CD4-positive, alpha-beta memory T cell (primary cell): ENCODE measurements at regions not wholly inside any gene's neighbourhood (a gene's known extent, or its start where the extent isn't known, plus 50 kb on each side); places are given as distances from the start of the nearest gene placed in this dataset.

Experiments
- CTCF ChIA-PET: fragments of 350-600 bp; sonication (Branson Sonifier 250); formaldehyde crosslinking; loops from one replicate; lab custom pipeline; 2021; ENCODE audit warnings: inconsistent platforms; ENCODE audit not compliant: partially characterized antibody; lab: Charles Lee
- POLR2A ChIA-PET: fragments of 350-600 bp; sonication (Branson Sonifier 250); formaldehyde crosslinking; loops from one replicate; lab custom pipeline; 2021; ENCODE audit not compliant: partially characterized antibody; lab: Charles Lee
- DNase-seq, 5 donors: peaks; one replicate each; pipeline versions ENCODE4 v3.0.0 to v3.0.0-alpha.2; 2020 to 2022; ENCODE audit warnings: mixed read lengths in 1 of 5
- H3K27ac ChIP-seq: one replicate; pipeline ENCODE4 v1.7.0; 2013; ENCODE audit warnings: low read depth, low read length
- H3K27me3 ChIP-seq: 2 replicates; pipeline ENCODE4 v1.7.0; 2013; ENCODE audit warnings: mild to moderate bottlenecking, low read length, moderate library complexity; ENCODE audit not compliant: insufficient read depth
- H3K36me3 ChIP-seq: 2 replicates; pipeline ENCODE4 v1.7.0; 2013; ENCODE audit warnings: mild to moderate bottlenecking, low read length, moderate library complexity; ENCODE audit not compliant: insufficient read depth
- H3K4me1 ChIP-seq: 2 replicates; pipeline ENCODE4 v1.7.0; 2013; ENCODE audit warnings: mild to moderate bottlenecking, low read length, moderate library complexity; ENCODE audit not compliant: insufficient read depth
- H3K4me3 ChIP-seq, 2 donors: one replicate each; pipeline ENCODE4 v1.7.0; 2013; ENCODE audit warnings: low read length in 2 of 2, mild to moderate bottlenecking in 1 of 2
- H3K9me3 ChIP-seq, 2 donors: one replicate each; pipeline ENCODE4 v1.7.0; 2013; ENCODE audit warnings: low read length in 2 of 2, control low read depth in 1 of 2; ENCODE audit not compliant: control insufficient read depth in 1 of 2
- H3K27ac Mint-ChIP-seq, 7 donors: one replicate each; pipeline ENCODE4 v1.8.0; 2020 to 2021; ENCODE audit warnings: mixed read lengths in 7 of 7, mild to moderate bottlenecking in 6 of 7, inconsistent platforms in 3 of 7, moderate library complexity in 3 of 7
- H3K27me3 Mint-ChIP-seq, 2 donors: one replicate each; pipeline ENCODE4 v1.8.0; 2020 to 2021; ENCODE audit warnings: mixed read lengths in 2 of 2
- H3K36me3 Mint-ChIP-seq, 2 donors: one replicate each; pipeline ENCODE4 v1.8.0; 2020 to 2021; ENCODE audit warnings: mixed read lengths in 2 of 2, inconsistent platforms in 1 of 2, mild to moderate bottlenecking in 1 of 2
- H3K4me1 Mint-ChIP-seq, 4 donors: one replicate each; pipeline ENCODE4 v1.8.0; 2020 to 2021; ENCODE audit warnings: mixed read lengths in 4 of 4, mild to moderate bottlenecking in 1 of 4
- H3K4me3 Mint-ChIP-seq, 8 donors: one replicate each; pipeline ENCODE4 v1.8.0; 2020 to 2021; ENCODE audit warnings: mixed read lengths in 8 of 8, mild to moderate bottlenecking in 7 of 8, moderate library complexity in 6 of 8, inconsistent platforms in 3 of 8
- H3K9me3 Mint-ChIP-seq, 8 donors: one replicate each; pipeline ENCODE4 v1.8.0; 2020 to 2021; ENCODE audit warnings: mixed read lengths in 8 of 8, mild to moderate bottlenecking in 5 of 8, inconsistent platforms in 3 of 8, moderate library complexity in 1 of 8
- intact Hi-C: fragments of 100-400 bp; cut with micrococcal nuclease; formaldehyde crosslinking; loops from one replicate; pipeline ENCODE4 v1.15.1; 2023

DNA sequence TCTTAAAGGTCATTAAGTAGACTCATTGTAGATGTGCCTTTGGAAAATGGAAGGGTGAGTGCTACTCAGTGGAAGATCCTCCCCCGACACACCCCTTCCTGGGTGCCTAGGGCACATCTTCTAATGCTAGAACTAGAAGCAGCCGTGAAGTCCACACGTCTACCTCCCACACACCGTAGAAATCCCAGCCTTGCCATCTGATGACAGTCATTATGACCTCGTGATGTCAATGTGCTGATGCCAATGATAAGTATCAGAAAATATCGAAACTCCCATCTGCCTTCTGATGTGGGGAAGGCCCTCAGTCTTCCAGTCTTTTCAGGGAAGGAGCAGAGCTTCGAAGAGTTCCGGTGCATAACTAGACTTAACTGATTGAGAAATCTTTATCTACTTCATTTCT is 282.1 kb upstream of the ROPN1 start:
- H3K9me3 Mint-ChIP-seq = peaks cover 0 to 2% (median 0%) of the 10 kb centered on the region in 8 donors
- H3K36me3 Mint-ChIP-seq = no peaks in the 10 kb centered on the region
- ChIA-PET POLR2A (no interaction called here), CTCF (no interaction called here)
- no peak overlapping the region for H3K27ac ChIP-seq
- no peaks in the 10 kb centered on the region for H3K4me1 Mint-ChIP-seq
- no peak overlapping the region for H3K4me3 ChIP-seq
- no peaks in the 10 kb centered on the region for H3K9me3 ChIP-seq
- H3K4me1 ChIP-seq = no peaks in the 10 kb centered on the region
- H3K27ac Mint-ChIP-seq = no peak overlapping the region
- no peaks in the 10 kb centered on the region for H3K36me3 ChIP-seq
- intact Hi-C loops = no loop called here
- H3K27me3 Mint-ChIP-seq = peaks cover 3 to 6% of the 10 kb centered on the region in 2 donors
- no peak overlapping the region for H3K4me3 Mint-ChIP-seq
- no peaks in the 10 kb centered on the region for H3K27me3 ChIP-seq
- DNase-seq = no peak

- ChIA-PET POLR2A (no interaction called here), CTCF (no interaction called here)
- peaks cover 0 to 2% (median 0%) of the 10 kb centered on the region in 8 donors for H3K9me3 Mint-ChIP-seq
- no peak overlapping the region for H3K4me3 Mint-ChIP-seq
- no peaks in the 10 kb centered on the region for H3K36me3 Mint-ChIP-seq
- Histone ChIP-seq H3K9me3 (no peaks in the 10 kb centered on the region), H3K27ac (no peak overlapping the region), H3K36me3 (no peaks in the 10 kb centered on the region), H3K4me1 (no peaks in the 10 kb centered on the region), H3K4me3 (no peak overlapping the region), H3K27me3 (no peaks in the 10 kb centered on the region)
- H3K4me1 Mint-ChIP-seq = no peaks in the 10 kb centered on the region
- H3K27ac Mint-ChIP-seq = no peak overlapping the region
- intact Hi-C loops = no loop called here
- DNase-seq = no peak
- peaks cover 3 to 6% of the 10 kb centered on the region in 2 donors for H3K27me3 Mint-ChIP-seq
Measured at GRCh38 chr3:124275412-124275811, 283.5 kb upstream of the ROPN1 start.

- H3K9me3 ChIP-seq = no peaks in the 10 kb centered on the region
- DNase-seq = no peak
- intact Hi-C loops = no loop called here
- no peak overlapping the region for H3K4me3 ChIP-seq
- H3K4me1 Mint-ChIP-seq = no peaks in the 10 kb centered on the region
- peaks cover 3 to 6% of the 10 kb centered on the region in 2 donors for H3K27me3 Mint-ChIP-seq
- no peak overlapping the region for H3K4me3 Mint-ChIP-seq
- no peaks in the 10 kb centered on the region for H3K4me1 ChIP-seq
- H3K9me3 Mint-ChIP-seq = peaks cover 0 to 2% (median 0%) of the 10 kb centered on the region in 8 donors
- ChIA-PET POLR2A (no interaction called here), CTCF (no interaction called here)
- H3K27me3 ChIP-seq = no peaks in the 10 kb centered on the region
- H3K27ac Mint-ChIP-seq = no peak overlapping the region
- no peaks in the 10 kb centered on the region for H3K36me3 Mint-ChIP-seq
- H3K36me3 ChIP-seq = no peaks in the 10 kb centered on the region
- H3K27ac ChIP-seq = no peak overlapping the region
Measured at GRCh38 chr3:124276133-124276532, 284.2 kb upstream of the ROPN1 start.

- H3K4me3 ChIP-seq = no peak overlapping the region
- H3K9me3 ChIP-seq = no peaks in the 10 kb centered on the region
- Mint-ChIP-seq H3K36me3 (no peaks in the 10 kb centered on the region), H3K27ac (no peak overlapping the region), H3K9me3 (peaks cover 0 to 4% (median 0%) of the 10 kb centered on the region in 8 donors), H3K4me3 (no peak overlapping the region), H3K4me1 (no peaks in the 10 kb centered on the region), H3K27me3 (peaks cover 4 to 6% of the 10 kb centered on the region in 2 donors)
- H3K4me1 ChIP-seq = no peaks in the 10 kb centered on the region
- CTCF ChIA-PET = no interaction called here
- no peaks in the 10 kb centered on the region for H3K27me3 ChIP-seq
- POLR2A ChIA-PET = no interaction called here
- no peak for DNase-seq
- intact Hi-C loops = no loop called here
- H3K27ac ChIP-seq = no peak overlapping the region
- no peaks in the 10 kb centered on the region for H3K36me3 ChIP-seq
Measured at GRCh38 chr3:124276539-124277143, 284.7 kb upstream of the ROPN1 start.

- CTCF ChIA-PET = no interaction called here
- no peaks in the 10 kb centered on the region for H3K36me3 Mint-ChIP-seq
- no peak overlapping the region for H3K27ac Mint-ChIP-seq
Measured at GRCh38 chr3:124277144-124277890, 285.4 kb upstream of the ROPN1 start.

GRCh38 chr3:124281453-124282316 is 289.8 kb upstream of the ROPN1 start:
- Mint-ChIP-seq H3K4me3 (no peak overlapping the region), H3K27me3 (peaks cover 1 to 3% of the 10 kb centered on the region in 2 donors), H3K36me3 (no peaks in the 10 kb centered on the region), H3K9me3 (peaks cover 0 to 6% (median 0%) of the 10 kb centered on the region in 8 donors), H3K4me1 (peaks cover 0 to 1% (median 0%) of the 10 kb centered on the region in 4 donors), H3K27ac (no peak overlapping the region)
- no peak overlapping the region for H3K4me3 ChIP-seq
- no peaks in the 10 kb centered on the region for H3K36me3 ChIP-seq
- POLR2A ChIA-PET = no interaction called here
- intact Hi-C loops = no loop called here
- no peak for DNase-seq
- no peaks in the 10 kb centered on the region for H3K4me1 ChIP-seq
- no peaks in the 10 kb centered on the region for H3K27me3 ChIP-seq
- CTCF ChIA-PET = no interaction called here
- no peak overlapping the region for H3K27ac ChIP-seq
- H3K9me3 ChIP-seq = no peaks in the 10 kb centered on the region

More at GRCh38 chr3:124277144-124277890, 285.4 kb upstream of the ROPN1 start:
- H3K4me1 ChIP-seq = no peaks in the 10 kb centered on the region
- H3K36me3 ChIP-seq = no peaks in the 10 kb centered on the region
- no peaks in the 10 kb centered on the region for H3K27me3 ChIP-seq
- intact Hi-C loops = no loop called here
- H3K9me3 Mint-ChIP-seq = peaks cover 0 to 4% (median 0%) of the 10 kb centered on the region in 8 donors
- H3K4me3 Mint-ChIP-seq = no peak overlapping the region
- DNase-seq = no peak
- H3K27me3 Mint-ChIP-seq = peaks cover 4 to 5% of the 10 kb centered on the region in 2 donors
- H3K4me1 Mint-ChIP-seq = no peaks in the 10 kb centered on the region
- H3K4me3 ChIP-seq = no peak overlapping the region
- no peaks in the 10 kb centered on the region for H3K9me3 ChIP-seq
- H3K27ac ChIP-seq = no peak overlapping the region
- POLR2A ChIA-PET = no interaction called here
